Gastrocnemius medialis (tissue), 4 donors: ENCODE measurements at regions not wholly inside any gene's neighbourhood (a gene's known extent, or its start where the extent isn't known, plus 50 kb on each side); places are given as distances from the start of the nearest gene placed in this dataset.

Experiments
- ATAC-seq, 2 donors: fragments of 150-250 bp; one replicate each; pipeline ENCODE4 v1.9.1; 2016
- DNase-seq, 2 donors: peaks; one replicate each; pipeline ENCODE4 v3.0.0-alpha.2; 2019
- H3K27ac ChIP-seq, 4 donors: fragments of 200-600 bp; sonication (generic); 1 replicate in 1 of 4; 2 replicates in 3 of 4; pipeline ENCODE4 v1.5.1; 2016 to 2018; ENCODE audit warnings: mild to moderate bottlenecking in 2 of 4, moderate library complexity in 1 of 4
- H3K27me3 ChIP-seq, 3 donors: fragments of 200-600 bp; sonication (generic) in 2 of 3; 1 replicate in 1 of 3; 2 replicates in 2 of 3; pipeline versions ENCODE4 v1.5.1 to v1.6.0; 2016 to 2019; ENCODE audit warnings: mild to moderate bottlenecking in 1 of 3, moderate library complexity in 1 of 3
- H3K36me3 ChIP-seq, 2 donors: fragments of 200-600 bp; sonication (generic) in 1 of 2; one replicate each; pipeline ENCODE4 v1.5.1; 2017 to 2018
- H3K4me1 ChIP-seq, 2 donors: fragments of 200-600 bp; sonication (generic) in 1 of 2; one replicate each; pipeline ENCODE4 v1.5.1; 2016 to 2017; ENCODE audit warnings: mild to moderate bottlenecking in 2 of 2
- H3K4me3 ChIP-seq, 4 donors: fragments of 200-600 bp; sonication (generic) in 3 of 4; 1 replicate in 1 of 4; 2 replicates in 3 of 4; pipeline ENCODE4 v1.5.1; 2016 to 2019; ENCODE audit warnings: mild to moderate bottlenecking in 2 of 4
- H3K9me3 ChIP-seq, 3 donors: fragments of 200-600 bp; sonication (generic) in 2 of 3; 1 replicate in 1 of 3; 2 replicates in 2 of 3; pipeline ENCODE4 v1.5.1; 2016 to 2019
- POLR2A ChIP-seq, 2 donors: fragments of 450-650 bp; IDR thresholded peaks; one replicate each; pipeline ENCODE4 v1.6.1; 2017; ENCODE audit warnings: antibody characterized with exemption in 2 of 2, mild to moderate bottlenecking in 2 of 2, moderate library complexity in 2 of 2
- in situ Hi-C, 4 donors: fragments of 200-750 bp; cut with MboI; loops; one replicate each; pipeline versions ENCODE4 v1.15.0 to v1.8.0; 2017; ENCODE audit warnings: low sequenced_read_pairs in 4 of 4
- intact Hi-C: fragments of 100-400 bp; cut with DNase I; formaldehyde crosslinking; loops from one replicate; pipeline ENCODE4 v1.15.1; 2023; ENCODE audit warnings: low total_unique reads
- TF ChIP-seq, protein P1 (sequence below), 5 experiments: fragments of 450-650 bp in 3 of 5; fragments of 200-600 bp in 2 of 5; sonication (generic) in 2 of 5; IDR thresholded peaks in 4 of 5; conservative IDR thresholded peaks in 1 of 5; 1 replicate in 4 of 5; 2 replicates in 1 of 5; pipeline ENCODE4 v1.5.1; 2016 to 2019; ENCODE audit warnings: antibody characterized with exemption in 5 of 5, mild to moderate bottlenecking in 3 of 5, moderate library complexity in 3 of 5

DNA sequence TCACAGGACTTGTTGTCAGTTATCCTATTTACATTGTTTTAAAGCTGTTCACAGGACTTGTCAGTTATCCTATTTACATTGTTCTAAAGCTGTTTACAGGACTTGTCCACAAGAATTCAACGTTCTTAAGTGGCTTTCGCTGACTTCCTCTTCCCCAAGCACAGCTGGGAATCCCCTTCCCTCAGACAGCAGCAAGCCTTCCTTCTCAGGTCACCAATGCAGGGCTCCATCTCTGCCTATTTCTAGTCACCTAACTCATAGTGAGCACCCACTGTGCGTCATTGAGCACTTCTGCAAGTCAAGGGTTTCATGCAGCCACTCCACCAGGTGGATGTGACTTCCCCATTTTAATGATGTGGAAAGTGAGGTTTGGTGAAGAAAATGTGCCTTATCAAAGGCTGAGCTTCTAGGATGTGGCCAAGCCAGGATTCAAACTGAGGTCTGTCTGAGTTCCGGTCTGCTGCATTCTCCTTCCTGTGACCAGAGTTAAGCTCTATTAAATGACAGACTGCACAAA, 109.8 kb upstream of the ZNF462 start:
- intact Hi-C loops: no loop called here
- ATAC-seq (no peak), DNase-seq (no peak)
- in situ Hi-C loops: no loop called here
- H3K36me3 ChIP-seq: no peaks in the 10 kb centered on the region
- no peaks in the 10 kb centered on the region for H3K9me3 ChIP-seq
- no peak for TF ChIP-seq POLR2A (IDR thresholded peaks at IDR 0.05)
- TF ChIP-seq, protein P1, sequence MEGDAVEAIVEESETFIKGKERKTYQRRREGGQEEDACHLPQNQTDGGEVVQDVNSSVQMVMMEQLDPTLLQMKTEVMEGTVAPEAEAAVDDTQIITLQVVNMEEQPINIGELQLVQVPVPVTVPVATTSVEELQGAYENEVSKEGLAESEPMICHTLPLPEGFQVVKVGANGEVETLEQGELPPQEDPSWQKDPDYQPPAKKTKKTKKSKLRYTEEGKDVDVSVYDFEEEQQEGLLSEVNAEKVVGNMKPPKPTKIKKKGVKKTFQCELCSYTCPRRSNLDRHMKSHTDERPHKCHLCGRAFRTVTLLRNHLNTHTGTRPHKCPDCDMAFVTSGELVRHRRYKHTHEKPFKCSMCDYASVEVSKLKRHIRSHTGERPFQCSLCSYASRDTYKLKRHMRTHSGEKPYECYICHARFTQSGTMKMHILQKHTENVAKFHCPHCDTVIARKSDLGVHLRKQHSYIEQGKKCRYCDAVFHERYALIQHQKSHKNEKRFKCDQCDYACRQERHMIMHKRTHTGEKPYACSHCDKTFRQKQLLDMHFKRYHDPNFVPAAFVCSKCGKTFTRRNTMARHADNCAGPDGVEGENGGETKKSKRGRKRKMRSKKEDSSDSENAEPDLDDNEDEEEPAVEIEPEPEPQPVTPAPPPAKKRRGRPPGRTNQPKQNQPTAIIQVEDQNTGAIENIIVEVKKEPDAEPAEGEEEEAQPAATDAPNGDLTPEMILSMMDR (IDR thresholded peaks at IDR 0.05 in 4 of 5, conservative IDR thresholded peaks at IDR 0.05 in 1 of 5): no peak
- H3K4me3 ChIP-seq: no peak overlapping the region
- H3K4me1 ChIP-seq: peaks cover 20 to 36% of the 10 kb centered on the region in 2 donors
- no peaks in the 10 kb centered on the region for H3K27me3 ChIP-seq
- H3K27ac ChIP-seq: peak overlapping the region in 1 of 4 donors; percentile 52

DNA sequence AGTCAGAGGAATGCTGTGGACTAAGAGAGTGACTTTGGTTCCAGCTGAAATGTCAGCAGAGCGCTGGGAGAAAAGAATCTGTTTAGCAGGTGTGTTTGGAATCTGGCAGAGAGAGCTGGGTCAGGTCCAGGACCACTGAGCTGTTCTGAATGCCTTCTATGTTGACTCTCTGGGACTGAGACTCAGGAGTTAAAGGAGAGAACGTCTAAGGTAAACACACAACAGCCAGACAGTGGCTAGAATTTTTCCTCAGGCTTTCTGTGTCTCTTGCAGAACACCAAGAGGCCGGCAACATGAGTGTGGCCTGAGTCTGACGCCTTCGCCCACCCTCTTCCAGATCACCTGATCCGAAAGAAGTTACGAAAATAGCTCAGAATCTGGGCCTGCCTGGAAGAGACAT, 107.2 kb upstream of the ZNF462 start:
- no peak for TF ChIP-seq POLR2A (IDR thresholded peaks at IDR 0.05)
- TF ChIP-seq, protein P1 (IDR thresholded peaks at IDR 0.05 in 4 of 5, conservative IDR thresholded peaks at IDR 0.05 in 1 of 5): no peak
- in situ Hi-C loops: no loop called here
- Histone ChIP-seq H3K36me3 (no peaks in the 10 kb centered on the region), H3K27ac (peak overlapping the region; percentile 80 to 90 (median 83)), H3K27me3 (no peaks in the 10 kb centered on the region), H3K4me3 (peak overlapping the region in 3 of 4 donors; percentile 5 to 37 (median 25)), H3K9me3 (no peaks in the 10 kb centered on the region), H3K4me1 (peaks cover 34 to 55% of the 10 kb centered on the region in 2 donors)
- intact Hi-C loops: loop anchor here (5.0 kb wide), 1 partner anchor 107 kb away; the partner anchor contains the start of gene ZNF462
- DNase-seq (peak; percentile 50 to 72), ATAC-seq (peak; percentile 78 to 90)

DNA sequence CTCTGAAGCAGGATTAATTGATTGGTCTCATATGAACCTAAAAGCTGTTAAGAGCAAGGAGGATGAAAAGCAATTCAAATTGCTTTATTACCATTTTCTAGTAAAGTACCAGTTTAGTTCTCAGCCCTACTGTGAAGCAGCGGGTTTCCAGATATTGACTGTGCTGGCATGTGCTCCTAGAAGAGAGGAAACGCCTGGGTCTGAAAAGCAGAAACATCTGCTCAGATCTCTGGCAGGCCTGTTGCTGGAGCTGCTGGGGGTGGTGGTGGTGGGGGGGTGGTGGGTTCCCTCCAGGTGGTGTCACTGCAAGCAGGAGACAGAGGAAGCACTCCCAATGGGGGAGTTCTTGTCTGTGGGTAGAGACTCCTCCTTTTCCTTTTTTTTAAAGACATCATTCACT, 105.5 kb upstream of the ZNF462 start:
- no peaks in the 10 kb centered on the region for H3K27me3 ChIP-seq
- H3K9me3 ChIP-seq: no peaks in the 10 kb centered on the region
- DNase-seq (no peak), ATAC-seq (no peak)
- H3K27ac ChIP-seq: peak overlapping the region in 3 of 4 donors; percentile 80 to 90 (median 84)
- H3K4me1 ChIP-seq: peaks cover 27 to 43% of the 10 kb centered on the region in 2 donors
- H3K36me3 ChIP-seq: no peaks in the 10 kb centered on the region
- in situ Hi-C loops: no loop called here
- intact Hi-C loops: loop anchor here (5.0 kb wide), 1 partner anchor 105 kb away; the partner anchor contains the start of gene ZNF462
- TF ChIP-seq, protein P1 (IDR thresholded peaks at IDR 0.05 in 4 of 5, conservative IDR thresholded peaks at IDR 0.05 in 1 of 5): no peak
- no peak for TF ChIP-seq POLR2A (IDR thresholded peaks at IDR 0.05)
- no peak overlapping the region for H3K4me3 ChIP-seq

DNA sequence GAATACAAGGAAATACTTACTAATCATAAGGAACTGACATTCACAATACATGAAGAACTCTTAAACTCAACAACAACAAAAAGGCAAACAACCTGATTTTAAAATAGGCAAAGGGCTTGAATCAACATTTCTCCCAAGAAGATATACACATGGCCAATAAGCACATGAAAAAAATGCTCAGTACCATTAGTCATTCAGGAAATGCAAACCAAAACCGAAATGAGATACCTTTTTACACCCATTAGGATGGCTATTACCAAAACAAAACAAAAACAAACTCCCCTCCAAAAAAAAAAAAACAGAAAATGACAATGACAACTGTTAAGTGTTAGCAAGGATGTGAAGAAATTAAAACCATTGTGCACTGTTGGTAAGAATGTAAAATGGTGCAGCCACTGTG, 104.1 kb upstream of the ZNF462 start:
- in situ Hi-C loops: no loop called here
- no peak for DNase-seq
- Histone ChIP-seq H3K9me3 (no peaks in the 10 kb centered on the region), H3K27ac (peak overlapping the region; percentile 39 to 90 (median 68)), H3K4me3 (no peak overlapping the region), H3K27me3 (no peaks in the 10 kb centered on the region), H3K36me3 (no peaks in the 10 kb centered on the region), H3K4me1 (peaks cover 27 to 39% of the 10 kb centered on the region in 2 donors)
- intact Hi-C loops: loop anchor here (5.0 kb wide), 1 partner anchor 103 kb away; the partner anchor contains the start of gene ZNF462
- ATAC-seq: peak in 1 of 2 donors; percentile 46
- no peak for TF ChIP-seq POLR2A (IDR thresholded peaks at IDR 0.05)
- TF ChIP-seq, protein P1 (IDR thresholded peaks at IDR 0.05 in 4 of 5, conservative IDR thresholded peaks at IDR 0.05 in 1 of 5): no peak
